Suprapubic skin (tissue), 4 donors: ENCODE measurements at regions not wholly inside any gene's neighbourhood (a gene's known extent, or its start where the extent isn't known, plus 50 kb on each side); places are given as distances from the start of the nearest gene placed in this dataset.

Source experiments
- CTCF ChIP-seq, 2 donors: fragments of 200-600 bp in 1 of 2; fragments of 450-650 bp in 1 of 2; sonication (generic) in 1 of 2; IDR thresholded peaks; one replicate each; pipeline ENCODE4 v1.5.1; 2016 to 2019; ENCODE audit warnings: antibody characterized with exemption in 2 of 2, mild to moderate bottlenecking in 1 of 2, moderate library complexity in 1 of 2
- EP300 ChIP-seq: sonication (generic); formaldehyde crosslinking; IDR thresholded peaks from one replicate; pipeline ENCODE4 v1.6.1; 2017; ENCODE audit warnings: antibody characterized with exemption
- POLR2A ChIP-seq, 2 donors: fragments of 450-650 bp; IDR thresholded peaks; one replicate each; pipeline ENCODE4 v1.6.1; 2017; ENCODE audit warnings: antibody characterized with exemption in 2 of 2, mild to moderate bottlenecking in 2 of 2, moderate library complexity in 2 of 2
- POLR2AphosphoS5 ChIP-seq, 3 donors: sonication (generic); formaldehyde crosslinking; IDR thresholded peaks; one replicate each; pipeline ENCODE4 v1.6.1; 2017; ENCODE audit warnings: antibody characterized with exemption in 3 of 3

- TF ChIP-seq CTCF (IDR thresholded peaks at IDR 0.05) (no peak), POLR2AphosphoS5 (IDR thresholded peaks at IDR 0.05) (no peak), EP300 (no peak), POLR2A (IDR thresholded peaks at IDR 0.05) (no peak)
These were observed 448.1 kb upstream of the MIR17HG start for GRCh38 chr13:90899416-90899815.
